ENCODE measurements at regions not wholly inside any gene's neighbourhood (a gene's known extent, or its start where the extent isn't known, plus 50 kb on each side); places are given as distances from the start of the nearest gene placed in this dataset.

- H2BK120ac ChIP-seq (replicated peaks; ENCODE audit: low read depth, low read length) = no peak overlapping the region
- H4K91ac ChIP-seq (replicated peaks; ENCODE audit: insufficient read length, low read length) = peak overlapping the region; percentile 9
- H3K4me1 ChIP-seq (replicated peaks in 1 of 4; ENCODE audit: control insufficient read depth in 3 of 4, insufficient read depth in 4 of 4, low read length in 3 of 4) = peaks cover 0 to 13% (median 9%) of the 10 kb centered on the region in 4 experiments; a peak in 6 of 7 replicates
- no peak overlapping the region; the same call in 1 of the 2 replicates for H4K8ac ChIP-seq (ENCODE audit: extremely low read depth, insufficient read depth, low read length)
- FAIRE-seq = no peak
- CTCF ChIA-PET (ENCODE audit: partially characterized antibody) = interaction anchor here (1.0 to 5.7 kb wide), 10 partner anchors 19 to 204 kb away, joined by 3 to 30 read pairs (median 6); no protein-coding TSS in a partner anchor
- no peaks in the 10 kb centered on the region for H3K79me2 ChIP-seq (ENCODE audit: control insufficient read depth in 1 of 2, insufficient read depth in 2 of 2, low read length in 2 of 2)
- no peak overlapping the region for H3K9ac ChIP-seq (replicated peaks in 1 of 4; ENCODE audit: extremely low read depth in 1 of 4, low read depth in 3 of 4, low read length in 3 of 4)
- no peaks in the 10 kb centered on the region for H3K79me1 ChIP-seq (ENCODE audit: low read depth, low read length)
- no peak overlapping the region for H3K27ac ChIP-seq (ENCODE audit: low read depth, low read length)
- no peak overlapping the region for H3K18ac ChIP-seq (ENCODE audit: extremely low read depth, low read length)
- H3K4me3 ChIP-seq (ENCODE audit: extremely low read depth in 1 of 4, insufficient read depth in 2 of 4, low read depth in 3 of 4, low read length in 4 of 4) = no peak overlapping the region
- H2BK5ac ChIP-seq (ENCODE audit: low read depth, low read length) = no peak overlapping the region
- H3K36me3 ChIP-seq (ENCODE audit: control insufficient read depth in 2 of 4, insufficient read depth in 4 of 4, low read length in 3 of 4) = no peaks in the 10 kb centered on the region
- no peak overlapping the region for H2AK5ac ChIP-seq (ENCODE audit: low read depth, low read length)
- no peak overlapping the region for H2BK15ac ChIP-seq (ENCODE audit: low read length)
- H3K56ac ChIP-seq (replicated peaks; ENCODE audit: insufficient read length, low read depth, low read length) = no peak overlapping the region
- WGBS, 2 experiments (ENCODE audit: extremely low coverage in 1 of 2, insufficient coverage in 1 of 2, insufficient read length in 1 of 2, insufficient replicate concordance in 2 of 2, low coverage in 1 of 2, low lambda C conversion rate in 2 of 2, missing lambda C conversion rate in 1 of 2) = 89% methylated on average over 16 of the region's 18 CpGs; no CpG with 5 or more reads in 1 of the 2 experiments
- H4K20me1 ChIP-seq (replicated peaks in 1 of 2; ENCODE audit: control insufficient read depth in 1 of 2, insufficient read depth in 2 of 2, low read length in 2 of 2) = no peaks in the 10 kb centered on the region
- H3K9me3 ChIP-seq (ENCODE audit: insufficient read depth in 2 of 2, low read depth in 1 of 2, low read length in 1 of 2) = no peaks in the 10 kb centered on the region
- POLR2A ChIA-PET (ENCODE audit: partially characterized antibody) = interaction anchor here (1.1 kb wide), 1 partner anchor 26 kb away, joined by 3 read pairs; no protein-coding TSS in a partner anchor
- no peak overlapping the region for H2AFZ ChIP-seq (ENCODE audit: low read length)
- no peak for DNase-seq (ENCODE audit: low read depth in 1 of 2, low spot score in 2 of 2)
- H3K4ac ChIP-seq (replicated peaks; ENCODE audit: insufficient read length, low read depth, low read length) = no peak overlapping the region
- no peaks in the 10 kb centered on the region for H3K27me3 ChIP-seq (replicated peaks in 1 of 4; ENCODE audit: control insufficient read depth in 3 of 4, extremely low read depth in 1 of 4, insufficient read depth in 3 of 4, low read length in 3 of 4)
- no peak overlapping the region for H3K23ac ChIP-seq (ENCODE audit: insufficient read length)
- no peak overlapping the region for H3K14ac ChIP-seq (ENCODE audit: insufficient read length)
- no peak overlapping the region for H2BK20ac ChIP-seq (ENCODE audit: low read length)
- H3K4me2 ChIP-seq (ENCODE audit: insufficient read depth in 1 of 2, low read depth in 2 of 2, low read length in 2 of 2) = no peak overlapping the region
- H3K23me2 ChIP-seq (ENCODE audit: low read depth, low read length) = no peaks in the 10 kb centered on the region; the same call in 1 of the 2 replicates
- no peak overlapping the region for H4K5ac ChIP-seq (ENCODE audit: insufficient read length, low read depth, low read length)
- 0 out of 2 replicates have a peak overlapping the region, but pooled peaks have one; percentile 50 for H2BK12ac ChIP-seq (ENCODE audit: low read depth, low read length)
- TF ChIP-seq, protein P1, sequence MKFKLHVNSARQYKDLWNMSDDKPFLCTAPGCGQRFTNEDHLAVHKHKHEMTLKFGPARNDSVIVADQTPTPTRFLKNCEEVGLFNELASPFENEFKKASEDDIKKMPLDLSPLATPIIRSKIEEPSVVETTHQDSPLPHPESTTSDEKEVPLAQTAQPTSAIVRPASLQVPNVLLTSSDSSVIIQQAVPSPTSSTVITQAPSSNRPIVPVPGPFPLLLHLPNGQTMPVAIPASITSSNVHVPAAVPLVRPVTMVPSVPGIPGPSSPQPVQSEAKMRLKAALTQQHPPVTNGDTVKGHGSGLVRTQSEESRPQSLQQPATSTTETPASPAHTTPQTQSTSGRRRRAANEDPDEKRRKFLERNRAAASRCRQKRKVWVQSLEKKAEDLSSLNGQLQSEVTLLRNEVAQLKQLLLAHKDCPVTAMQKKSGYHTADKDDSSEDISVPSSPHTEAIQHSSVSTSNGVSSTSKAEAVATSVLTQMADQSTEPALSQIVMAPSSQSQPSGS (IDR thresholded peaks at IDR 0.05; ENCODE audit: low read length) = no peak
- TF ChIP-seq GTF2F1 (IDR thresholded peaks at IDR 0.05; ENCODE audit: borderline replicate concordance, low read depth, low read length) (no peak), RBBP5 (IDR thresholded peaks at IDR 0.05; ENCODE audit: borderline replicate concordance, low read depth, low read length) (no peak), SP1 (IDR thresholded peaks at IDR 0.05; ENCODE audit: low read depth, low read length) (no peak), TCF12 (IDR thresholded peaks at IDR 0.05; ENCODE audit: low read depth, low read length) (no peak), EGR1 (IDR thresholded peaks at IDR 0.05; ENCODE audit: borderline replicate concordance, low read depth, low read length) (no peak), CREB1 (IDR thresholded peaks at IDR 0.05) (no peak)
- TF ChIP-seq, protein P2, sequence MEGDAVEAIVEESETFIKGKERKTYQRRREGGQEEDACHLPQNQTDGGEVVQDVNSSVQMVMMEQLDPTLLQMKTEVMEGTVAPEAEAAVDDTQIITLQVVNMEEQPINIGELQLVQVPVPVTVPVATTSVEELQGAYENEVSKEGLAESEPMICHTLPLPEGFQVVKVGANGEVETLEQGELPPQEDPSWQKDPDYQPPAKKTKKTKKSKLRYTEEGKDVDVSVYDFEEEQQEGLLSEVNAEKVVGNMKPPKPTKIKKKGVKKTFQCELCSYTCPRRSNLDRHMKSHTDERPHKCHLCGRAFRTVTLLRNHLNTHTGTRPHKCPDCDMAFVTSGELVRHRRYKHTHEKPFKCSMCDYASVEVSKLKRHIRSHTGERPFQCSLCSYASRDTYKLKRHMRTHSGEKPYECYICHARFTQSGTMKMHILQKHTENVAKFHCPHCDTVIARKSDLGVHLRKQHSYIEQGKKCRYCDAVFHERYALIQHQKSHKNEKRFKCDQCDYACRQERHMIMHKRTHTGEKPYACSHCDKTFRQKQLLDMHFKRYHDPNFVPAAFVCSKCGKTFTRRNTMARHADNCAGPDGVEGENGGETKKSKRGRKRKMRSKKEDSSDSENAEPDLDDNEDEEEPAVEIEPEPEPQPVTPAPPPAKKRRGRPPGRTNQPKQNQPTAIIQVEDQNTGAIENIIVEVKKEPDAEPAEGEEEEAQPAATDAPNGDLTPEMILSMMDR (IDR thresholded peaks at IDR 0.05; ENCODE audit: control extremely low read depth in 1 of 3, insufficient read depth in 1 of 3, low read depth in 1 of 3, low read length in 3 of 3) = no peak
Observed at GRCh38 chr7:61576-62360, 130.6 kb upstream of the FAM20C start.

Measured in H1 (cell line).